ENCODE measurements at regions not wholly inside any gene's neighbourhood (a gene's known extent, or its start where the extent isn't known, plus 50 kb on each side); places are given as distances from the start of the nearest gene placed in this dataset.

GRCh38 chr2:156800065-156800653 is 364.0 kb downstream of the GPD2 start:
- DNase-seq (ENCODE audit: low read depth): no peak
- TF ChIP-seq, protein P1, sequence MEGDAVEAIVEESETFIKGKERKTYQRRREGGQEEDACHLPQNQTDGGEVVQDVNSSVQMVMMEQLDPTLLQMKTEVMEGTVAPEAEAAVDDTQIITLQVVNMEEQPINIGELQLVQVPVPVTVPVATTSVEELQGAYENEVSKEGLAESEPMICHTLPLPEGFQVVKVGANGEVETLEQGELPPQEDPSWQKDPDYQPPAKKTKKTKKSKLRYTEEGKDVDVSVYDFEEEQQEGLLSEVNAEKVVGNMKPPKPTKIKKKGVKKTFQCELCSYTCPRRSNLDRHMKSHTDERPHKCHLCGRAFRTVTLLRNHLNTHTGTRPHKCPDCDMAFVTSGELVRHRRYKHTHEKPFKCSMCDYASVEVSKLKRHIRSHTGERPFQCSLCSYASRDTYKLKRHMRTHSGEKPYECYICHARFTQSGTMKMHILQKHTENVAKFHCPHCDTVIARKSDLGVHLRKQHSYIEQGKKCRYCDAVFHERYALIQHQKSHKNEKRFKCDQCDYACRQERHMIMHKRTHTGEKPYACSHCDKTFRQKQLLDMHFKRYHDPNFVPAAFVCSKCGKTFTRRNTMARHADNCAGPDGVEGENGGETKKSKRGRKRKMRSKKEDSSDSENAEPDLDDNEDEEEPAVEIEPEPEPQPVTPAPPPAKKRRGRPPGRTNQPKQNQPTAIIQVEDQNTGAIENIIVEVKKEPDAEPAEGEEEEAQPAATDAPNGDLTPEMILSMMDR (IDR thresholded peaks at IDR 0.05; ENCODE audit: insufficient read depth, low read length): no peak
- no peak overlapping the region for H3K4me3 ChIP-seq (ENCODE audit: low read depth, low read length)

DNA sequence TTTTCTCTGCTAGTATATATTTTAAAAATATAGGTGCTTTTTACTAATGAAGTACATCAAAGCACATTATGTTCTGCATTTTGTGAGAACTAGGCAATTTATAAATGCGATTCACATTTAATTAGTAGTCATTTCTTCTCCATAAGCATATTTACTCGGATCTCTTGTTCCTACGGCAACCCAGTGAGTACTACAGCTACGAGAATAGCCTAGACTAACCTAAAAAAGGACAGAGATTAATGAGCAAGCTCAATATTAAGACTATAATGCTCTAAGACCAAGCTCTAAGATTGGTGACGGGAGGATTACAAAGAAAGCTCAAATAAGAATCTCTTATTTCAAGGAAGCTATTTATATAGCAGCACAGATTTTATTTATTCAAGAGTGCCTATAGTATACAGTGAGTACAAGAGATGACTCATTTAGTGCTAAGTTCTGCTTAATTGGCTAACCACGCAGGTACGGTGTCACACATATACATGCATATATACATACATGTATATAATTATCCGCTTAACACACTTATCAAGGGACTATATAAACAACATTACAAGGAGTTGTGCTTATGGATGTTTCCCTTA is 364.7 kb downstream of the GPD2 start:
- no peak for DNase-seq (ENCODE audit: low read depth)
- TF ChIP-seq, protein P1 (IDR thresholded peaks at IDR 0.05; ENCODE audit: insufficient read depth, low read length): no peak
- no peak overlapping the region for H3K4me3 ChIP-seq (ENCODE audit: low read depth, low read length)

GRCh38 chr2:156803243-156803642 is 367.1 kb downstream of the GPD2 start:
- TF ChIP-seq, protein P1 (IDR thresholded peaks at IDR 0.05; ENCODE audit: insufficient read depth, low read length): no peak
- H3K4me3 ChIP-seq (ENCODE audit: low read depth, low read length): no peak overlapping the region
- no peak for DNase-seq (ENCODE audit: low read depth)

- no peak for DNase-seq (ENCODE audit: low read depth)
- TF ChIP-seq, protein P1 (IDR thresholded peaks at IDR 0.05; ENCODE audit: insufficient read depth, low read length): no peak
- no peak overlapping the region for H3K4me3 ChIP-seq (ENCODE audit: low read depth, low read length)
Observed at GRCh38 chr2:156803967-156804366, 367.8 kb downstream of the GPD2 start.

DNA sequence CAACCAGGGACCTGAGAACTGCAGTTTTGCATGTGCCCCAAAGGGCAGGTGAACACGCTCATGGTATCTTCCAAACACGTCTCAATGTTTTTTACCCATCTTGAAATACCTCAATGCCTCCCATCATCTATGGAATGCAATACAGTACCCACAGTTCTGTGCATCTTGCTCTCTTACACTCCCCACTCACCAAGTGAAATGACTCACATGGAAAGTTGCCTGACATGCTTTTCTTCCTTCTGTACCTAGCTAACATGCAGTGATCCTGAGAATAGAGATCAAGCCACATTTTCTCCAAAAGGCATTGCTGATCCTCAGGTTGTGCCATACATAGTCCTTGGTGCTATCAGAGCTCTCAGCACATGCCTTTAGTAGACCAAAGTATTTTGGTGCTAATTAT is 373.9 kb downstream of the GPD2 start:
- TF ChIP-seq, protein P1 (IDR thresholded peaks at IDR 0.05; ENCODE audit: insufficient read depth, low read length): no peak
- no peak for DNase-seq (ENCODE audit: low read depth)
- H3K4me3 ChIP-seq (ENCODE audit: low read depth, low read length): no peak overlapping the region

GRCh38 chr2:156812496-156812895 is 376.3 kb downstream of the GPD2 start:
- no peak for DNase-seq (ENCODE audit: low read depth)
- H3K4me3 ChIP-seq (ENCODE audit: low read depth, low read length): no peak overlapping the region
- TF ChIP-seq, protein P1 (IDR thresholded peaks at IDR 0.05; ENCODE audit: insufficient read depth, low read length): no peak

- TF ChIP-seq, protein P1 (IDR thresholded peaks at IDR 0.05; ENCODE audit: insufficient read depth, low read length): no peak
- DNase-seq (ENCODE audit: low read depth): no peak
- no peak overlapping the region for H3K4me3 ChIP-seq (ENCODE audit: low read depth, low read length)
Observed at GRCh38 chr2:156817430-156817829, 381.3 kb downstream of the GPD2 start.

Measured in fibroblast of the aortic adventitia (primary cell).